ENCODE measurements at regions not wholly inside any gene's neighbourhood (a gene's known extent, or its start where the extent isn't known, plus 50 kb on each side); places are given as distances from the start of the nearest gene placed in this dataset. TPM values are rescaled to one million over a fixed set of nuclear protein-coding genes. Genes with fewer than 3 reads are reported as not detected.

- BruUV-seq (replicated peaks), result no TSS peak
- POLR2A ChIA-PET, result no interaction called here
- Histone ChIP-seq H3K27me3 (ENCODE audit: control insufficient read depth, insufficient read depth, low read length) (0 out of 2 replicates have a peak, but pooled peaks cover 3% of the 10 kb centered on the region), H3K36me3 (ENCODE audit: control insufficient read depth, insufficient read depth, low read length) (no peaks in the 10 kb centered on the region), H3K4me1 (ENCODE audit: control insufficient read depth, insufficient read depth, low read length) (no peaks in the 10 kb centered on the region), H3K27ac (ENCODE audit: low read length) (no peak overlapping the region), H3K4me3 (ENCODE audit: low read depth in 2 of 2, low read length in 2 of 2) (no peak overlapping the region), H3K9me3 (ENCODE audit: control insufficient read depth, insufficient read depth, low read depth, low read length) (no peaks in the 10 kb centered on the region)
- ATAC-seq (no peak), DNase-seq (ENCODE audit: low read depth, low spot score) (no peak)
- in situ Hi-C loops (cut with HindIII; ENCODE audit: low pct_unique_long_range_greater_than_20kb, low sequenced_read_pairs) (no loop called here), intact Hi-C loops (cut with micrococcal nuclease; ENCODE audit: unreplicated experiment) (no loop called here)
- CTCF ChIA-PET, result no interaction called here
- TF ChIP-seq REST (IDR thresholded peaks at IDR 0.05; ENCODE audit: insufficient read depth in 1 of 2, low read depth in 2 of 2, low read length in 1 of 2) (no peak), POLR2AphosphoS5 (IDR thresholded peaks at IDR 0.05; ENCODE audit: low read depth, low read length) (no peak), TCF7L2 (IDR thresholded peaks at IDR 0.05; ENCODE audit: low read depth, low read length) (no peak), CTCF (IDR thresholded peaks at IDR 0.05) (no peak), SIN3A (IDR thresholded peaks at IDR 0.05; ENCODE audit: borderline replicate concordance, insufficient read depth, low read depth, low read length) (no peak)
These were observed 50.3 kb upstream of the E2F8 start for GRCh38 chr11:19291064-19291463.

Small RNA genes lying in the stretch of these regions (microRNA-seq; reads per million reads assigned to microRNA genes)
- not detected for gene MIR4486 (ENCODE audit: unreplicated experiment)
